DMS153 treated with DMSO at 0.1 percent for 48 hours (cell line): ENCODE measurements at regions not wholly inside any gene's neighbourhood (a gene's known extent, or its start where the extent isn't known, plus 50 kb on each side); places are given as distances from the start of the nearest gene placed in this dataset.
"Not testable (repeated sequence)": the region's sequence is repeated elsewhere in the genome, so short reads cannot be mapped to it uniquely, and the experiment has no call there.

Experiments used
- DNase-seq: peaks from one replicate; lab custom pipeline; 2025; ENCODE audit not compliant: unreplicated experiment; lab: John Stamatoyannopoulos, UW

DNA sequence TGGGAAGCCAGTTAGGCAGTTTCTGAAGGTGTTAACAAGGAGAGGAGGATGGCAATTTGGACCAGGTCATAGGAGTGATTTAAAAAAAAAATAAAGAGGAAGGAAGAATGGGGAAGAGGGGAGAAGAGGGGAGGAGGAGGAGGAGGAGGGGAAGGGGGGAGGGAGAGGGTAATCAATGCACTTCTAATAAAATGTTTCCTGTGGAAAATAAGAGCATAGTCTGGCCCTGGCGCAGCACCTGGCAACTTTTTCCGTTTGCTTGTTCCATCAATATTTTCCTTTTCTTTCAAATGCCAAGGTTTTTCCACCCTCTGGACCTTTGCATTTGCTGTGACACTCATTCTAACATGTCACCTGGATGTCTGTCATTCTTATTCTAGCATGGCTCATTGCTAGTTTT is 308.2 kb downstream of the PPP1R3A start:
- no peak for DNase-seq

DNA sequence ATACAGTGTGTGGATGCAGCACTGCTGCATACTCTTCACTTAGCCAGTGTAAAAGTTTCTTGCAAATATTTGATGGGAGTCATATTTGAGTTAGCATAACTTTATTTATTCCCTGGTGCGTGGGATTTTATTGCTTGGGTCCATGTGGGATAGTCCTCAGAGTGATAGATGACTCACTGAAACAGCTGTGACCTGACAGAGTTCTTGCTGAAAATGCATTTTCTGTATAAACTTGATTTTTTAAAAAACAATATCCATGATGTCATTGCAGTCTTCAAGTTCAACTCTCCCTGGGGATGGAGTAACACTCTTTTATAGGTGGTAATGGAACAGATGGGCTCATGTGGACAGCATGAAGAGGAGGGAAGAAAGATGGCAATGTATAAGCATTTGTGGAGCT is 310.0 kb downstream of the PPP1R3A start:
- no peak for DNase-seq

DNA sequence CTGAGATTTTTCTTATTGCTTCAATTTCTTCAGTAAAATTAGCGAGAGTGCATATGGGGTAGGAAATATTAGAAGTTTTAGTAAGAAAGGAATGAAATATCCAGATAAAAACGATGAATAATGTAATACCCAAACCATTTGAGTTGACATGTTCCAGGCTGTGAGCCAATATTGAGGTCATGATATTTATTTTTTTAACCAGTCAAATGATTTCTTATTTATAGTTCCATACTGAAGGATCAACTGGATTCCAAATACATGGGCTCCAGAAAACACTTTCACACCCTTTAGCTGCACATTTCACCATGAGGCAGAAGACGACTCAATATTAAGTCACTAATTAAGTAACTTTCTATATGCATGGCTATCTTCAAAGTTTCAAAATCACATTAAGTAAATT is 312.5 kb downstream of the PPP1R3A start:
- DNase-seq: no peak

DNA sequence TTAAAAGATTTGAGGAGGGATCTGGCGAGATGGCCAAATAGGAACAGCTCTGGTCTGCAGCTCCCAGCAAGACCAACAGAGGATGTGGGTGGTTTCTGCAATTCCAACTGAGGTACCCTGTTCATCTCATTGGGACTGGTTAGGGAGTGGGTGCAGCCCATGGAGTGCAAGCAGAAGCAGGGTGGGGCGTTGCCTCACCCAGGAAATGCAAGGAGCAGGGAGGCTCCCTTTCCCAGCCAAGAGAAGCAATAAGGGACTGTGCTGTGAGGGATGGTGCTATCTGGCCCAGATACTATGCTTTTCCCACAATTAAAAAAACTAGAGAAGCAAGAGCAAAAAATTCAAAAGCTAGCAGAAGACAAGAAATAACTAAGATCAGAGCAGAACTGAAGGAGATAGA is 318.4 kb downstream of the PPP1R3A start:
- not testable (repeated sequence) for DNase-seq

DNA sequence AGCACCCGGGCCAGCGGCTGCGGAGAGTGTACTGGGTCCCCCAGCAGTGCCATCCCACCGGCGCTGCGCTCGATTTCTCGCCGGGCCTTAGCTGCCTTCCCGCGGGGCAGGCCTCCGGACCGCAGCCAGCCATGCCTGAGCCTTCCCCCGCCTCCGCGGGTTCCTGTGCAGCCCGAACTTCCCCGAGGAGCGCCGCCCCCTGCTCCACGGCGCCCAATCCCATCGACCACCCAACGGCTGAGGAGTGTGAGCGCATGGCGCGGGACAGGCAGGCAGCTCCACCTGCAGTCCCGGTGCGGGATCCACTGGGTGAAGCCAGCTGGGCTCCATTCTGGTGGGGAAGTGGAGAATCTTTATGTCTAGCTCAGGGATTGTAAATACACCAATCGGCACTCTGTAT is 325.4 kb downstream of the PPP1R3A start:
- DNase-seq: not testable (repeated sequence)

DNA sequence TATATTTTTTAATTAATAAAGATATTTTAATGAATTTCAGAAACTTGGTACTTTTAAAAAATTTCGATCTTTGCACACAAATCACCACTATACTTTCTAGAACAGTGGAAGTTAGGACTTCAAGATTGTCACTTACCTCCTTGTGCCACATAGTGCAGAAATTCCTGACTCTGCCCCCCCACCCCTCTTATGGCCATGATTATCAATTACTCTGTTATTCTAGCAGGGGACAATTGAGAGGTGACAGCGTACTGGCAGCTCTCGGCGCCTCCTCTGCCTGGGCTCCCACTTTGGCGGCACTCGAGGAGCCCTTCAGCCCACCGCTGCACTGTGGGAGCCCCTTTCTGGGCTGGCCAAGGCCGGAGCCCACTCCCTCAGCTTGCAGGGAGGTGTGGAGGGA is 325.9 kb downstream of the PPP1R3A start:
- not testable (repeated sequence) for DNase-seq

DNA sequence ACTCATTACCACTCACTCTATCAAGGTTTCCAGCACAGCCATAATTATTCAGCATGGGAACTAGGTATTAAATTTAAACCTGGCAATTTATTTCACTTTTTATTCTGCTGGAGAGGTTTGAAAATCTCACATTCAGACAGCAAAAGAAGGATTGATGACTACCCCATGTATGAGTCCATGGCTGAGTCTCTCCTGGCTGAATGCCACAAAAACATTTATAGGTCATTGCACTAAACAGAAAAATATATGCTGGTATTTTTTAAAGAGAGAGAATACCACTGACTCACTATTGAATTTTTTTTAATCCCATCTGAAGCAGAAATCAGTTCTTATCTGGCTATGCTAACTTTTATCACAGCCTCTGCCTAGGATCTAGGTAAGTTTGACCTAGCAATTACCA is 336.3 kb downstream of the PPP1R3A start:
- DNase-seq: no peak

DNA sequence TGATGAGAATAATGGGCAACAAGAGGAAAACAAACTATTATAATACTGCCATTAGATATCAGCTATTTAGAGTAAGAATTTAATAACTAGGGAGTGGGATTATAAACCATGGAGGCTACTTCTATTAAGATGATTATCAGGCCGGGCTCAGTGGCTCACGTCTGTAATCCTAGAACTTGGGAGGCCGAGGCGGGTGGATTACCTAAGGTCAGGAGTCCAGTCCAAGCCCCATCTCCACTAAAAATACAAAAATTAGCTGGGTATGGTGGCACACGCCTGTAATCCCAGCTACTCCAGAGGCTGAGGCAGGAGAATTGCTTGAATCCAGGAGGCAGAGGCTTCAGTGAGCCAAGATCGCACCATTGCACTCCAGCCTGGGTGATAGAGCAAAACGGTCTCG is 355.6 kb downstream of the PPP1R3A start:
- DNase-seq: not testable (repeated sequence)

DNA sequence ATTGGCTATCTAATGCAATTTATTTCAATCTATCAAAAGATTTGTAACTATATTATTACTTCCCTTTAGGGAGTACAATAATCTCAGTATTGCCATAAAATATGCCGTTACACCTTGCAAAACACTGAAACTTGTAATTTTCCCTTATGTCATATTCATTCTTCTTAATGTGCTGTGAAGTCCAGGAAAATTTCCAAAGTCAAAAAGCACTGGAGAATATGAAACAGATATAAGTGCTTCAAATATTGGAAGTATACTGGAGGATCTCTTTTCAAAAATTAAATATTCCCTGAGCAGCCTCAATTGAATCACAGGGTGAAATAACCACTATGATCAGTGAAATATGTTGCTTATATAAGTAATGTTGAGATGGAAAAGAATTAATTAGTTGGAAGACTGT is 356.0 kb downstream of the PPP1R3A start:
- DNase-seq: no peak

DNA sequence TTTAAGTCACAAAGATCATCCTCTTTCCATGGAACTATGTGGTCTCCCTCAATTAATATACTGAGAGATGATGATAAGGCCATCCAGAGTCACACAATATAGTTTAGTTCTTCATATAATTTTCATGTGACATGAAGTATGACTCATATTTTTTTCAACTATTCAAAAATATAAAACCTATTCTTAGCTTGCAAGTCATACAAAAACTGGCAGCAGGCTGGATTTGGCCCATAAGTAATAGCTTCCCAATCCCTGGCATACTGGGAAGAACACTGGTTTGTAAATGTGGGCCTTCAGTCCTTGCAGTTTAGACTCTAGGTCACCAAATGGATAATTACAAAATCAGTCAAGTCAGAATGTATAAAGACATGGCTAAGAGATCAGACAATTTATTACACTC is 356.6 kb downstream of the PPP1R3A start:
- no peak for DNase-seq

DNA sequence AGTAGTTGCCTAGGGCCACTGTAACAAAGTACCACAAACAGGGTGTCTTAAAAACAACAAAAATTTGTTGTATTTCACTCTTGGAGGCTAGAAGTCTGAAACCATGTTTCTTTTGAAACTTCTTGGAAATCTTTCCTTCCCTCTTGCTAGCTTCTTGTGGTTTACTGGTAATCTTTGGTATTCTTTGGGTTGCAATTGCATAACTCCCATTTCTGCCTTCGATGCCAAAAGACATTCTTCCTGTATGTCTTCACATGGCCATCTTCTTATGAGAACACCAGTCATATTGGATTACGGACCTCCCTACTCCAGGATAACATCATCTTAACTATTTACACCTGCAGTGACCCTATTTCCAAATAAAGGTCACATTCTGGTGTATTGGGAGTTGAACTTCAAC is 357.4 kb downstream of the PPP1R3A start:
- no peak for DNase-seq

DNA sequence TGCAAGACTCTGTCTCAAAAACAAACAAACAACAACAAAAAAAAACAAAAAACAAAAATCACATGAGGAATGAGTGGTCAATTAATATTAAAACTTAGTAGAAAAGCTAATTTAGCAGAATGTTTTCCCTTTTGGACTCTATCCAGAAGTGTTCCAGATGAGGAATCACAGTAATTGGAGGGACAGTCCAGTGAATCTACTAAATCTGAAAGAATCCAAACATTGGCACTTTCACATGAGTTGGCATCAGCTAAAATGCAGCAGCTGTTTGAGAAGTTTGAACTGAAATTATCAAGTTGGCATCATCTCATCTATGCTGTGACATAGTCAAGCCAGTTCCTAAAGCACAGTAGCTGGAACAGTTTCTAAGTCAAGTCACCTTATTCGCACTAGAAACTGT is 367.8 kb downstream of the PPP1R3A start:
- DNase-seq: no peak

DNA sequence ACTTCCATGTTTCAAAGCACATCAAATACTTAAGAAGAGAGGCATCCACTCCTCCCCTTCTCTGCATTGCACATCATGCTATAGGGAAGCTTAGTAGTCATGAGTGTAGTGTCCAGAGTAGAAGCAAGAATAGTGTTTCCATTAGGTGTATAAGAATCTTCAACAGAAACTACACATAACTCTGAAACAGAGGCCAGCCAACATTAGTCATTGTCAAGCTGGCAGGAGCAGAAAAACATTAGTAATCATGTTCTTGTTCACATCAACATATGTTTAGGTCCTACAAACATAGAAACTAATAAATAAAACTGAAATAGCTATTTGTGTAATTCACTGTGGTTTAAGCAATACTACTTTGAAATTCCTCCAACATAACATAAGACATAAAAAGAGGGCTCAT is 370.2 kb downstream of the PPP1R3A start:
- DNase-seq: no peak

DNA sequence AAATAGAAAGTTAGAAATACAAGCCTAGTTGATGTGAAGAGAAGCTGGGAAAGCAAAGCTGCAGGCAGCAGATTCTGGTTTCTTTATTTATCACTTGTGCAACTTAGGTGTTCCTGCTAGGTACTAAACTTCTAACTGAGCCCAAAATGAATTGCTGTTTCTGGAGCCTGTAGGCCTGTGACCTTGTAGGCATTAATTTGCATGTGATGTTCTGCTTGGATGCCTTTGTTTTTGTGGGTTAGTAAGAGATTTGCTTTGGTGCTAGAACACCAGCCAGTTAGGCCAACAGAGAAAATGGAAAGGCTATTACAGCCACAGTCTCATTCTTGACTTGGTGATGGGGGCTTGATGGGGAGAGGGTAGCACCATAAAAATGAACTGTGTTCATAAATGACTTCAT is 370.7 kb downstream of the PPP1R3A start:
- no peak for DNase-seq

DNA sequence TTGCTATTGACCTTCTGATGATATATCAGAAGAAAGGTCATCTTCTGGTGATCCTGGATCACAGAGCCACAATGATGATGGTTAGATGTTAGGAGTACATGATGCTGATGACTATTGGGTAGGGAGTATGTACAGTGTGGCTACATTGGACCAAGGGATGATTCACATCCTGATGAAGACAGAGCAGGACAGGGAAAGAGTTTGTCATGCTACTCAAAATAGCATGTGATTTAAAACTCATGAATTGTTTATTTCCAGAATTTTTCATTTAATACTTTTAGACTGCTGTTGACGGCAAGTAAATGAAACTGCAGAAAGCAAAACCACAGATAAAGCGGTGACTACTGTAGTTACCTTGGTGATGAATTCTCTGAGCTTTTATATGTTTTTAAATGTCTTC is 397.3 kb downstream of the PPP1R3A start:
- DNase-seq: no peak

DNA sequence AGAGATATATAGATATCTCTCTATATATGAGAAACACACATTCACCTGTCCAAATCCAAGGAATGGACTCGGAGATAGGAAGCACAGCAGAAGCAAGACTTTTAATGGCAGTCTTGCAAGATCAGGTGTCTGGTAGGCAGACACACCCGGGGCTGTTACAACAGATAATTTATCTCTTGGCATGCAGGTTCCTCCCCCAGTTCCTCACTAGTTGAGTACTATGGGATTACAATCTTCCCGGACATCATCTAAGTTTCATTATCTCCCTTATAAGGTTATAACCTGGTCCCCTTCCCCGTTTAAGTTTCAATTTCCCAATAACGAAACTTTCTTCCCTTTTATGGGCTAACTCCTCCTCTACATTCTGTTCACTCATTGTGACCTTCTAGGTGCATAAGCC is 399.3 kb downstream of the PPP1R3A start:
- no peak for DNase-seq

DNA sequence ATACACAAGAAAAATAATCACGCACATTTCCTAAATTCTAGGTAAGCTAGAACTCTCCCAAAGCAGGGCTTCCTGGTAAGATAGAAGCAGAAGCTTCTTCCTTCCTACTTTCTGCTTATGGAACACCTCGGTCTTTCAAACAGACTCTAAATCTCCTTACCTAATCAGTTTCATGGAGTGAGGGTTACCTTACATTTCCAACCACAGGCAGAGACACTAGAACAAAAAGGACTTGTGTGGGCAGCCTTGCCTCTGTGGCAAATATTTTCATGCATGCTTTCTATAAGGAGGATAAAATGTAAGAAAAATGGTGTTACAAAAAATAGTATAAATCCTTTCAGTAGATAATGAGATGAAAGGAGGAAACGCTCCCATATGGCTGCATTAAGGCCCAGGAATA is 386.3 kb upstream of the SMIM30 start:
- DNase-seq: no peak

DNA sequence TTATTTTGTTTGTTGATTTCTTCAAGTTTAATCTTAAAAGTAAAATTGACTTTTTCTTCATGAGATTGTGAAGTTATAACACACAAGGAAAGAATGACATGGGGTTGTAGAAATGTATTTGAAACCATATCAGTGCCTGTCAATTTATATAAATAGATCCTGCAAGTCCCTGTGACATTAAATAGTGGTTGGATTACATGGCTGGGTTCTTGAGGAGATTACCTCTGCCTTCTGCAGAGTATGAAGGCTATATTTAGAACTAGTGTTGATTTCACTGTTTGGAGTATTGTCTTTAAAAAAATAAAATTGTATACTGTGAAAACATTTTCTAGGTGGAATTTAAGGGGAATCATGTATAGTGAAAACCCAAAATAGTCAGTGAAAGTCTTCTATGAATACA is 385.8 kb upstream of the SMIM30 start:
- no peak for DNase-seq

DNA sequence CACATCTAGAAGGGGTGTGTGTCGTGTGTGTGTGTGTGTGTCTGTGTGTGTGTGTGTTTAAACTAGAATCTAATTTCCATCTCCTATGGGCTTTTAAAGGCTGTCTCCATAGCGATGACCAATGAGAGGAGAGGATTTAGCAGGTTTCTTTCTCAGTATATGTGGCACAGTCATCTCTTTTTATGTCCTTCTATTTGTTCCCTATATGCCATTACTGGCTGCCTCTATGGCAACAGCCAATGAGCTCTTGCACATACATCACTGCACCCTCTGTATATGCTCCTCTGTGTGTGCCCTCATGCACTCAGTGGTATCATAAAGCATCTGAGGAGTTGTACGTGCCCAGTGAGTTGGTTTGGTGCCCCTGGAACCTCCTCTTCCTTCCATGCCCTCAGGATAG is 378.2 kb upstream of the SMIM30 start:
- DNase-seq: not testable (repeated sequence)

DNA sequence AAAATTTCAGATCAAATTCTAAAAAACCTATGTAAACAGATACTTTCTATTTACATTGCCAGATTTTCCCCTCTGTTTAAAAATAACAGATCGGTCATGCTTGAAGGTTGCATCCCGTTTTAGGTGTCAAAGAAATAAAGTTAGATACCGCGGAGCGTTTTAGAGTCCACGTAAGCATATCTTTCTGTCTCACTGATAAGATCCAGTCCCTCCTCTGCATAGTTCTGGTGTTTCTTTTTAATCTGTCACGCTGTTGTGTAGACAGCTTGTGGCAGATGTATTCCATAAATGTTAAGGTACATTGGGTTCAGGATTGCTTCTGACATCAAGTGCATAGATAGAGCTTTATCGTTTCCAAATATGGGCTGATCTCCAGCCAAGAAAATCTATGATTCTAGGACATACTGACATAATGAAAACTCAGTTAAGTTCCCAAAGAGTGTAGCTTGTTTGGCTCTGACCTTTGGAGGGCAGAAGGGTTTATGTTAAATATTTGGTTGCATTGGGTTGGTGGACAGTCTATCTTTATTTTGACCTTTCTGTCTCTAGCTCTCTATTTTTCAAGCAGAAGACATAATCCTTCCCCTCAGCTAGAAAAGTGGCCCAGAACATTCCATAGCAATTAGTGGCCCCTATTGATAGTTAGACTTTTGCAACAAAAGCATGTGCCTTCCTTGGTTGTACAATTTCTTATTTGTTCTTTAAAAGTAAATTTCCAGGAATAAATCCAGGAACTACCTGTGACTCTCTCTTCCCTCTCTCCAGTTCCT is 376.6 kb upstream of the SMIM30 start:
- DNase-seq: not testable (repeated sequence)

DNA sequence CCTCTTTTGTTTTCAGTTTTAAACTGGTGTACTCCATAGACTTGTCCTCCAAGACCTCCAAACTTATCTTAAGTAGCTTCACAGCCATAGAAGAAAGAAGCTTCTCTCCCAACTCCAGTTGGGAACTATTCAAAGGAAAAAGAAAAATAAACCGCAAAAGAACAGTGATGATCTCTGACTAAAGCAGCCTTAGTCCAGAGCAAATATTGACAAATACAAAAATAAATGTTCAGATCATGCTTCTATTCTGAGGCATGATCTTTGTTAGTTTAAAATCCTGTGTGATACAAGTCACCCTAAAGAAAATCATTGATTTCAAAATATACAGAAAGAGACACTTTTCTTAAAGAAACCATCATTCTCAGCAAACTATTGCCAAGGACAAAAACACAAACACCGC is 373.0 kb upstream of the SMIM30 start:
- no peak for DNase-seq

DNA sequence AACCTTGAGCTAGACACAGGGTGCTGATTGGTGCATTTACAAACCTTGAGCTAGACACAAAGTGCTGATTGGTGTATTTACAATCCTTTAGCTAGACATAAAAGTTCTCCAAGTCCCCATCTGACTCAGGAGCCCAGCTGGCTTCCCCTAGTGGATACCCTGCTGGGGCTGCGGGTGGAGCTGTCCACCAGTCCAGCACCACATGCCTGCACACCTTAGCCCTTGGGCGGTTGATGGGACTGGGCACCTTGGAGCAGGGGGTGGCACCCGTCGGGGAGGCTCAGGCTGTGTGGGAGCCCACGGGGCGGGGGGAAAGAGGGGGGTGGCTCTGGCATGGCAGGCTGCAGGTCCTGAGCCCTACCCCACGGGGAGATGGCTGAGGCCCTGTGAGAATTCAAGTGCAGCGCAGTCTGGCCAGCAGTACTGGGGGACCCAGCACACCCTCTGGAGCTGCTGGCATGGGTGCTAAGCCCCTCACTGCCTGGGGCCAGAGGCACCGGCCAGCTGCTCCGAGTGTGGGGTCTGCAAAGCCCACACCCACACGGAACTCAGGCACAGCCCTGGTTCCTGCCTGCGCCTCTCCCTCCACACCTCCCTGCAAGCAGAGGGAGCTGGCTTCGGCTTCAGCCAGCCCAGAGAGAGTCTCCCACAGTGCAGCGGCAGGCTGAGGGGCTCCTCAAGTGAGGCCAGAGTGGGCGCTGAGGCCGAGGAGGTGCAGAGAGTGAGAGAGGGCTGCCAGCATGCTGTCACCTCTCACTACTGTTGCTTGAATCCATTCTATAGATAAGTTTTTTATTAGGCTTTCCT is 369.8 kb upstream of the SMIM30 start:
- no peak for DNase-seq

DNA sequence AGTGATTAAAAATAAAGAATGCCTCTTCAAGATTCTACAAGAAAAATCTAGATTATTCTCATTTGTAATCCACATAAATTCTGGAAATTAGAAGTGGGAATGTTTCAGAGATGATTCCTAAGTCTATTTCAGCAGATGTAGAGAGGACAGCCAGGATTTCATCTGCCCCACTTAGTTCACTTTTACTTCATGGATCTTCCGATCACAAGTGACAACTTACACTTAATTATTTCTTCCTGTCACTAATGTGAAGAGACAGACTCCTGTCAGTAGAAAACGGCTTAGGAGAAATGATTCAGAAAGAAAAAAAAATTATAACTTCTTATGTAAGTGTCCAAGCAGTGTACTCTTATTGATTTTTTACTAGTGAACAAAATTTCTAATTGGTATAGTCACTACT is 368.2 kb upstream of the SMIM30 start:
- no peak for DNase-seq
